ENCODE measurements at regions not wholly inside any gene's neighbourhood (a gene's known extent, or its start where the extent isn't known, plus 50 kb on each side); places are given as distances from the start of the nearest gene placed in this dataset.

DNA sequence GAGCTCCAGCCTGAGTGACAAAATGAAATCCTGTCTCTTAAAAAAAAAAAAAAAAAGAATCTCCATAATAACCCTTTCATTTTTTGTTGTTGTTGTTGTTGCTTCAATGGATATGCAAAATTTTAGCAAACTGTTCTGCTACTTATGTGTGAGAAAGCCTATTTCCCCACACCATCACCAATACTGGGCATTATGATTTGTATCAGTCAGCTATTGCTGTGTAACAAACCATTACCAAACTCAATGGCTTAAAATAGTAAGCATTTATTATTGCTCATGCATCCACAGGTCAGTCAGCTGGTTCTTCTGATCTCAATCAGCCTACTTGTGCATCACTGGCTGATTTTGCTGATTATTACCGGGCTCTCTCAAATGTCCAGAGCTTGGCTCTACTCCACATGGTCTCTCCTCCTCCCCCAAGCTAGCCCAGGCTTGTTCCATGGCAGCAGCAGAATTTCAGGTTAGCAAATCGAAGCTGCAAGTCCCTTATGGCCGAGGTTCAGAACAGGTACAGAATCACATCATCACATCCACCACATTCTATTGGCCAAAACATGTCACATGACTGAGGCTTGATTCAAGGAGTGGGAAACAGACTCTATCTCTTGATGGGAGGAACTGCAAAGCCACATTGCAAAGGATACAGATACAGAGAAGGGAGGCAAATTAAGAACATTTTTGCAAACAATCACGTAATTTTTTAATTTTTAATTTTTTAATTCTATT lies 135.1 kb downstream of the MN1 start:
- TF ChIP-seq, protein P1, sequence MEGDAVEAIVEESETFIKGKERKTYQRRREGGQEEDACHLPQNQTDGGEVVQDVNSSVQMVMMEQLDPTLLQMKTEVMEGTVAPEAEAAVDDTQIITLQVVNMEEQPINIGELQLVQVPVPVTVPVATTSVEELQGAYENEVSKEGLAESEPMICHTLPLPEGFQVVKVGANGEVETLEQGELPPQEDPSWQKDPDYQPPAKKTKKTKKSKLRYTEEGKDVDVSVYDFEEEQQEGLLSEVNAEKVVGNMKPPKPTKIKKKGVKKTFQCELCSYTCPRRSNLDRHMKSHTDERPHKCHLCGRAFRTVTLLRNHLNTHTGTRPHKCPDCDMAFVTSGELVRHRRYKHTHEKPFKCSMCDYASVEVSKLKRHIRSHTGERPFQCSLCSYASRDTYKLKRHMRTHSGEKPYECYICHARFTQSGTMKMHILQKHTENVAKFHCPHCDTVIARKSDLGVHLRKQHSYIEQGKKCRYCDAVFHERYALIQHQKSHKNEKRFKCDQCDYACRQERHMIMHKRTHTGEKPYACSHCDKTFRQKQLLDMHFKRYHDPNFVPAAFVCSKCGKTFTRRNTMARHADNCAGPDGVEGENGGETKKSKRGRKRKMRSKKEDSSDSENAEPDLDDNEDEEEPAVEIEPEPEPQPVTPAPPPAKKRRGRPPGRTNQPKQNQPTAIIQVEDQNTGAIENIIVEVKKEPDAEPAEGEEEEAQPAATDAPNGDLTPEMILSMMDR (IDR thresholded peaks at IDR 0.05; ENCODE audit: insufficient read depth, low read length, poor library complexity, severe bottlenecking) = no peak
- Histone ChIP-seq H3K4me3 (ENCODE audit: low read depth, low read length) (no peak overlapping the region), H3K36me3 (ENCODE audit: control insufficient read depth, insufficient read depth, low read length) (no peaks in the 10 kb centered on the region), H3K27me3 (ENCODE audit: control insufficient read depth, insufficient read depth, low read length) (peaks cover 4% of the 10 kb centered on the region)
- DNase-seq (ENCODE audit: low read depth) = no peak

DNA sequence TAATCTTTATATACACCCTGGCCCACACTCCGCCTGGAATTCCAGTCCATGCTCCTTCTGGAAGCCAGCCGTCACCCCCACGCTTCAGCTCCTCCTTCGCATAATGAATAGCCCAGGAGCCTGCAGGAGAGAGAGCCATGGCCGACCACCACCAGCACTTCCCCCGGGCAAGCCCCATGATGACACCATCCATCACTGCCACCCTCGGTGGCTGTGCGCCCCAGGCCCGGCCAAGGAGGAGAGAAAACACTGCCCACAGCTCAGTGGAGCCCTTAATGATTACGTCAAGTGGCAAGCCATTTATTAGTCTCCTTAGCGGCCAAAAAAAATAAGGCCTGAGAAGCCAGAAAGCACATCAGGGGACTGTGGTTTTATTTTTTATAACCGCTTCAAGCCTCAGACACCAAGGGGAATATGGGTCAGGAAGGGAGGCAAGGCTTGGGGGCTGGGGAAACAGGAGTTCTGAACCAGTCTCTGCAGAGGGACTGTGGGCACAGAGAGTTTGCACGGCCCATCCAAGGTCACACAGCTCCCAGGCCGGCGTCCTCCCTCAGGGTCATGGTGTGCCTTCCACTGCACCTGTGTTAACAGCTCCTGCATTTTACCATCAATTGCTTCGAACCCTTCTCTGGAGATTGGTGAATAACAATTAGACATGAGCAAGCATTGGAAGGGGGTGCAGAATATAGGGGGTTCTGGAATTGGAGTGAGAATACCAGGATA lies 134.3 kb downstream of the MN1 start:
- TF ChIP-seq, protein P1 (IDR thresholded peaks at IDR 0.05; ENCODE audit: insufficient read depth, low read length, poor library complexity, severe bottlenecking) = no peak
- Histone ChIP-seq H3K36me3 (ENCODE audit: control insufficient read depth, insufficient read depth, low read length) (no peaks in the 10 kb centered on the region), H3K27me3 (ENCODE audit: control insufficient read depth, insufficient read depth, low read length) (peaks cover 4% of the 10 kb centered on the region), H3K4me3 (ENCODE audit: low read depth, low read length) (no peak overlapping the region)
- DNase-seq (ENCODE audit: low read depth) = peak; percentile 42

DNA sequence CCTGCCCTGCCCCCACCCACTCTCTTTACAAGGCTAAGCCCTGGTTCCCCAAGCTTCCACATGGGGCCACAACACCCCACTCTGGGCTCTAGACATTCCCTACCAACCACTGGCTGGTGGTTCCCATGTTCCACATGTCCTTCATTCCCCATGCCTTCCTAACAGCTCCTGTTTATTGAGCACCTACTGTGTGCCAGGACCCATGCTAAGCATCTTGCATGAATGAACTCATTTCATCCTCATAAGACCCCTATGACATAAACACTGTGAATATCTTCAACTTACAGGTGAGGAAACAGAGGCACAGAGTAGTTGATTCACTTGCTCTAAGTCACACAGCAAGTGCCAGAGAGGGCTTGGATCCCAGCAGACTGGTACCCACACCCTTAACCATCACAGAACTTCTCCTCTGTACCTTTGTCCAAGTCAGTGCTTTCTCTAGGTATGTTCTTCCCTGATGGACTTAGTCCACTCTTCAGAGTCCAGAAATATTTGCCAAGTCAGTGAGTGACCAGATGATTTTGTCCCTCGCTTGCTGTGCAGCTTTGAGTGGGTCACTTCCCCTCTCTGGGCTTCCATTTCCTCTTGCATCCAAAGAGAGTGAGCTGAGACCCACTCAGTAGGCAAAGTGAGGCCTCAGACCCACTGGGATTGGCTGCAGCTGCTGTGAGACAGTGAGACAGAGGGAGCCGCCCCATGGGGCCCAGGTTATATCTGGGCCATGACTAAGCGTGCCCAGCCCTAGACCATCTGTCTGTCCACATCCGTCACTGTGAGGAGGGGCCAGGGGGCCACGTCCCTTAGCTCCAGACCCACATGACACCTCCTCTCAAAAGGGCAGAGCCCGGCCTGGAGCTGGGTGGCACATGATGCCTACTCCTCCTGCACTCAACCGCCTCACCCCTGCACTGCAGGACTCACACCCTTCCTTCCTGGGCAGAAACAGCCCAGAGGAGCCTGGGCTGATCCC lies 132.4 kb downstream of the MN1 start:
- TF ChIP-seq, protein P1 (IDR thresholded peaks at IDR 0.05; ENCODE audit: insufficient read depth, low read length, poor library complexity, severe bottlenecking) = no peak
- no peaks in the 10 kb centered on the region for H3K36me3 ChIP-seq (ENCODE audit: control insufficient read depth, insufficient read depth, low read length)
- DNase-seq (ENCODE audit: low read depth) = no peak
- peaks cover 12% of the 10 kb centered on the region for H3K27me3 ChIP-seq (ENCODE audit: control insufficient read depth, insufficient read depth, low read length)
- H3K4me3 ChIP-seq (ENCODE audit: low read depth, low read length) = no peak overlapping the region

DNA sequence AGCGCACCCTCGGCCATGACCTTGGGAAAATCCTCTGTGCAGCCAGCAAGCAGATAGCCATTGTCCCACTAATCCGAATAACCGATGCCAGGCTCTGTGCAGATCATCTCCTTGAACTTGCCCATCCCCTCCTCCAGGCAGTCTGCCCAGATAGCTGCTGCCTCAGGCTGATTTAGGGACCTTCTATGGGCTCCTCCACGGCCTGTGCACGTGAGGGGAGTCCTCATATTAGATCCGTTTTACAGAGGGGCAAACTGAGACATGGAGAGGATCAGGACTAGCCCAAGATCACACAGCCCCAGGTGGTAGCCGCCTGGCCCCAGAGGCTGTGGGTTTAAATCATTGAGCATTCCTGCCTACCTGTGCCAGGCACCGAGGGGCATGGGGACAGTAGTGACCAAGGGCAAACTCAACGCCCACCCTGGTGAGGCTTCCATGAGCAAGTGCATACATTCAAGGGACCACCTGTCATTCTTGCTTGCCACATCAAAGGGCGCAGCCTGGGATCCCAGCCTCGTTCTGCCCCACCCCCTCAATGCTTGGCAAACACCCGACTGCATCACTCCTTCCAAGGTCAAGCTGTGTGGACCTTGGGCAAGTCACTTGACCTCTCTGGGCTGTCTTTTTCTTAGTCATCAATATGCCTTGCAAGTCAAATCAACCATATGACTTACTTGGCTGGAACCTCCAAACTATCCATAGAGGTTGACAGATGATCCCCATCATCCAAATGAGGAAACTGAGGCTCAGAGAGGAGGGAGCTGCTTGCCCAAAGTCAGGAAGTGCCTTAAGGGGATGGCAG lies 131.6 kb downstream of the MN1 start:
- H3K4me3 ChIP-seq (ENCODE audit: low read depth, low read length) = no peak overlapping the region
- H3K27me3 ChIP-seq (ENCODE audit: control insufficient read depth, insufficient read depth, low read length) = peaks cover 14% of the 10 kb centered on the region
- DNase-seq (ENCODE audit: low read depth) = no peak
- TF ChIP-seq, protein P1 (IDR thresholded peaks at IDR 0.05; ENCODE audit: insufficient read depth, low read length, poor library complexity, severe bottlenecking) = no peak
- H3K36me3 ChIP-seq (ENCODE audit: control insufficient read depth, insufficient read depth, low read length) = no peaks in the 10 kb centered on the region

DNA sequence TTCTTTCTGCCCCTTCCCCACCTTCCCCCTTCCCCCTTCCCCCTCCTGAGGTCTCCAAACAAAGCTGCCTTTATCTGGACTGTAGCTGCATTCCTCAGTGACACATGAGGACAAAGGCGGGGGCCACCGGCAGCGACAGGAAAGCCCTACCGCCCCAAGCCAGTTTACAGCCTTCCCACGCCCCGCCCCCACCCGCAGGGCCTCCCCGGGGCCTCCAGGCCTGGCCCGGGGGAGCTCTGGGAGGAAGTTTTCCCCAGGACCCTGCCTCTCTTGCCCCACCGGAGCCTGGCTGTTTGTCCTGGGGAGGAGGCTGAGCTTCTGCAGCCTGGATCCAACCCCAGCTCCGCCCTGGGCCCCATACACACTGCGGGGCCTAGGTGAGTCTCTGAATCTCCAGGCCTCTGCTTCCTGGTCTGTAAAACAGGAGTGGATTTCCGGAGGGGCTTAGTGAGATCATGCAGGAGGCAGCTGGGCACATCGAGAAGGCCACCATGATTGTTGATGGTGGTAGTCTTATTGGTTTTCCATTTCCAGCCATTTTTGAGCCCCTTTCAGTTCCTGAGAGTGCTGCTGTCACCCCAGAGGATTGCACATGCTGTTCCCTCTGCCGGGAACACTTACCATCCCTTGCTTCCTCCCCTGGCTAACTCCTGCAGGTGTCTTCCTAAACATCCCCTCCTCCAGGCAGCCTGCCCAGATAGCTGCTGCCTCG lies 130.7 kb downstream of the MN1 start:
- TF ChIP-seq, protein P1 (IDR thresholded peaks at IDR 0.05; ENCODE audit: insufficient read depth, low read length, poor library complexity, severe bottlenecking) = no peak
- DNase-seq (ENCODE audit: low read depth) = no peak
- Histone ChIP-seq H3K4me3 (ENCODE audit: low read depth, low read length) (no peak overlapping the region), H3K27me3 (ENCODE audit: control insufficient read depth, insufficient read depth, low read length) (peaks cover 18% of the 10 kb centered on the region), H3K36me3 (ENCODE audit: control insufficient read depth, insufficient read depth, low read length) (no peaks in the 10 kb centered on the region)

Data from kidney epithelial cell (primary cell).